Panc1 (cell line): ENCODE measurements at regions not wholly inside any gene's neighbourhood (a gene's known extent, or its start where the extent isn't known, plus 50 kb on each side); places are given as distances from the start of the nearest gene placed in this dataset.

Experiments used
- CTCF ChIP-seq: fragments of 450-650 bp; IDR thresholded peaks from 2 replicates; pipeline ENCODE4 v1.5.1; 2017; ENCODE audit warnings: mild to moderate bottlenecking
- POLR2AphosphoS5 ChIP-seq: IDR thresholded peaks from 2 replicates; pipeline ENCODE4 v1.6.1; 2012; ENCODE audit warnings: mild to moderate bottlenecking, low read depth, low read length, moderate library complexity

GRCh38 chr15:96440978-96441377 lies 110.5 kb downstream of the NR2F2 start:
- no peak for TF ChIP-seq CTCF
- no peak for TF ChIP-seq POLR2AphosphoS5
